H1 (cell line): ENCODE measurements at regions not wholly inside any gene's neighbourhood (a gene's known extent, or its start where the extent isn't known, plus 50 kb on each side); places are given as distances from the start of the nearest gene placed in this dataset.

Experiments used
- CTCF ChIA-PET: fragments of 300-600 bp; sonication (Branson Sonifier 250); formaldehyde crosslinking; loops from one replicate; lab custom pipeline; 2021; ENCODE audit not compliant: partially characterized antibody; lab: Charles Lee
- POLR2A ChIA-PET: fragments of 300-600 bp; sonication (Branson Sonifier 250); formaldehyde crosslinking; loops from one replicate; lab custom pipeline; 2021; ENCODE audit warnings: inconsistent platforms; ENCODE audit not compliant: partially characterized antibody; lab: Charles Lee
- DNase-seq, 2 experiments: peaks; one replicate each; pipeline versions ENCODE4 v3.0.0 to v3.0.0-alpha.2; 2010 to 2022; ENCODE audit warnings: low spot score in 2 of 2, low read depth in 1 of 2, mixed read lengths in 1 of 2
- FAIRE-seq: peaks from 2 replicates; lab custom pipeline; 2011; peaks lifted over from hg19 to GRCh38; lab: Jason Lieb, UNC
- H2AFZ ChIP-seq: 2 replicates; pipeline ENCODE4 v1.8.1; 2012; ENCODE audit warnings: low read length, inconsistent platforms
- H2AK5ac ChIP-seq: 2 replicates; pipeline ENCODE4 v1.6.1; 2013; ENCODE audit warnings: low read depth, low read length
- H2BK120ac ChIP-seq: replicated peaks from 2 replicates; pipeline ENCODE3; 2013; ENCODE audit warnings: low read depth, low read length, inconsistent platforms
- H2BK12ac ChIP-seq: 2 replicates; pipeline ENCODE4 v1.6.1; 2013; ENCODE audit warnings: low read depth, low read length
- H2BK15ac ChIP-seq: 2 replicates; pipeline ENCODE4 v1.6.1; 2013; ENCODE audit warnings: low read length
- H2BK20ac ChIP-seq: 2 replicates; pipeline ENCODE4 v1.6.1; 2013; ENCODE audit warnings: low read length
- H2BK5ac ChIP-seq: 2 replicates; pipeline ENCODE4 v1.6.1; 2013; ENCODE audit warnings: low read depth, low read length
- H3K14ac ChIP-seq: 2 replicates; pipeline ENCODE4 v1.6.1; 2013; ENCODE audit warnings: inconsistent platforms; ENCODE audit not compliant: insufficient read length
- H3K18ac ChIP-seq: 2 replicates; pipeline ENCODE4 v1.6.1; 2013; ENCODE audit warnings: low read length; ENCODE audit errors: extremely low read depth
- H3K23ac ChIP-seq: 2 replicates; pipeline ENCODE4 v1.6.1; 2013; ENCODE audit warnings: inconsistent platforms; ENCODE audit not compliant: insufficient read length
- H3K23me2 ChIP-seq: 2 replicates; pipeline ENCODE4 v1.6.1; 2013; ENCODE audit warnings: low read depth, low read length
- H3K27ac ChIP-seq: 2 replicates; pipeline ENCODE4 v1.6.1; 2011; ENCODE audit warnings: low read depth, low read length, inconsistent platforms
- H3K27me3 ChIP-seq, 4 experiments: replicated peaks in 1 of 4; 1 replicate in 1 of 4; 2 replicates in 3 of 4; pipeline versions ENCODE4 v1.6.1 to v1.8.1; 2011 to 2013; ENCODE audit warnings: low read length in 3 of 4, mild to moderate bottlenecking in 3 of 4, inconsistent platforms in 2 of 4, mixed read lengths in 2 of 4, moderate library complexity in 1 of 4; ENCODE audit not compliant: control insufficient read depth in 3 of 4, insufficient read depth in 3 of 4; ENCODE audit errors: extremely low read depth in 1 of 4
- H3K36me3 ChIP-seq, 4 experiments: 2 replicates each; pipeline versions ENCODE4 v1.6.1 to v1.8.1; 2011 to 2013; ENCODE audit warnings: mild to moderate bottlenecking in 4 of 4, low read length in 3 of 4, moderate library complexity in 2 of 4, control low read depth in 1 of 4, inconsistent platforms in 1 of 4; ENCODE audit not compliant: insufficient read depth in 4 of 4, control insufficient read depth in 2 of 4
- H3K4ac ChIP-seq: replicated peaks from 2 replicates; pipeline ENCODE3; 2013; ENCODE audit warnings: low read length, low read depth, mixed read lengths, inconsistent platforms; ENCODE audit not compliant: insufficient read length
- H3K4me1 ChIP-seq, 4 experiments: replicated peaks in 1 of 4; 1 replicate in 1 of 4; 2 replicates in 3 of 4; pipeline versions ENCODE4 v1.6.1 to v1.8.1; 2011 to 2013; ENCODE audit warnings: low read length in 3 of 4, inconsistent platforms in 2 of 4, mixed read lengths in 1 of 4; ENCODE audit not compliant: insufficient read depth in 4 of 4, control insufficient read depth in 3 of 4
- H3K4me2 ChIP-seq, 2 experiments: 2 replicates each; pipeline versions ENCODE4 v1.6.1 to v1.8.1; 2011 to 2013; ENCODE audit warnings: low read depth in 2 of 2, low read length in 2 of 2, control low read depth in 1 of 2, inconsistent platforms in 1 of 2, mild to moderate bottlenecking in 1 of 2; ENCODE audit not compliant: insufficient read depth in 1 of 2
- H3K4me3 ChIP-seq, 4 experiments: fragments of 200-600, 300-600 bp in 1 of 4; sonication (generic), shearing (Covaris generic), sonication (Bioruptor Twin) in 1 of 4; 2 replicates each; pipeline versions ENCODE4 v1.5.1 to v1.8.1; 2011 to 2016; ENCODE audit warnings: low read length in 4 of 4, low read depth in 3 of 4, control low read depth in 2 of 4, inconsistent platforms in 2 of 4, mild to moderate bottlenecking in 2 of 4, mixed read lengths in 1 of 4, moderate library complexity in 1 of 4; ENCODE audit not compliant: insufficient read depth in 2 of 4; ENCODE audit errors: extremely low read depth in 1 of 4
- H3K56ac ChIP-seq: replicated peaks from 2 replicates; pipeline ENCODE3; 2013; ENCODE audit warnings: low read depth, mild to moderate bottlenecking, mixed read lengths, low read length, inconsistent platforms; ENCODE audit not compliant: insufficient read length
- H3K79me1 ChIP-seq: 2 replicates; pipeline ENCODE4 v1.6.1; 2013; ENCODE audit warnings: low read depth, low read length, control low read depth
- H3K79me2 ChIP-seq, 2 experiments: 2 replicates each; pipeline versions ENCODE4 v1.6.1 to v1.8.1; 2012 to 2013; ENCODE audit warnings: low read length in 2 of 2, mild to moderate bottlenecking in 2 of 2, inconsistent platforms in 1 of 2; ENCODE audit not compliant: insufficient read depth in 2 of 2, control insufficient read depth in 1 of 2
- H3K9ac ChIP-seq, 4 experiments: replicated peaks in 1 of 4; 1 replicate in 1 of 4; 2 replicates in 3 of 4; pipeline versions ENCODE4 v1.6.1 to v1.8.1; 2011 to 2013; ENCODE audit warnings: low read depth in 3 of 4, low read length in 3 of 4, control low read depth in 2 of 4, mild to moderate bottlenecking in 2 of 4, moderate library complexity in 2 of 4, inconsistent platforms in 1 of 4; ENCODE audit errors: extremely low read depth in 1 of 4
- H3K9me3 ChIP-seq, 2 experiments: 2 replicates each; pipeline versions ENCODE4 v1.6.1 to v1.8.1; 2012 to 2013; ENCODE audit warnings: mild to moderate bottlenecking in 2 of 2, moderate library complexity in 2 of 2, control low read depth in 1 of 2, inconsistent platforms in 1 of 2, low read depth in 1 of 2, low read length in 1 of 2, mixed read lengths in 1 of 2; ENCODE audit not compliant: insufficient read depth in 2 of 2
- H4K20me1 ChIP-seq, 2 experiments: replicated peaks in 1 of 2; 2 replicates each; pipeline versions ENCODE3 to v1.8.1; 2011 to 2013; ENCODE audit warnings: inconsistent platforms in 2 of 2, low read length in 2 of 2, mild to moderate bottlenecking in 1 of 2; ENCODE audit not compliant: insufficient read depth in 2 of 2, control insufficient read depth in 1 of 2
- H4K5ac ChIP-seq: 2 replicates; pipeline ENCODE4 v1.6.1; 2013; ENCODE audit warnings: low read length, low read depth, mixed read lengths, inconsistent platforms; ENCODE audit not compliant: insufficient read length
- H4K8ac ChIP-seq: 2 replicates; pipeline ENCODE4 v1.8.0; 2013; ENCODE audit warnings: mild to moderate bottlenecking, moderate library complexity, low read length, inconsistent platforms; ENCODE audit not compliant: insufficient read depth; ENCODE audit errors: extremely low read depth
- H4K91ac ChIP-seq: replicated peaks from 2 replicates; pipeline ENCODE3; 2013; ENCODE audit warnings: low read length, mixed read lengths, inconsistent platforms; ENCODE audit not compliant: insufficient read length
- BRCA1 ChIP-seq: IDR thresholded peaks from 2 replicates; pipeline ENCODE4 v1.6.1; 2012; ENCODE audit warnings: low read depth, low read length, improper control_type of control experiment
- CHD1 ChIP-seq: IDR thresholded peaks from 2 replicates; pipeline ENCODE4 v1.6.1; 2012; ENCODE audit warnings: low read depth, low read length, improper control_type of control experiment
- GTF2F1 ChIP-seq: IDR thresholded peaks from 2 replicates; pipeline ENCODE4 v1.6.1; 2012; ENCODE audit warnings: low read depth, low read length, improper control_type of control experiment, borderline replicate concordance
- JUN ChIP-seq: IDR thresholded peaks from 2 replicates; pipeline ENCODE4 v1.6.1; 2011; ENCODE audit warnings: low read depth, mild to moderate bottlenecking, improper control_type of control experiment, low read length
- KDM5A ChIP-seq: fragments of 200-600 bp; IDR thresholded peaks from 2 replicates; pipeline ENCODE4 v1.7.1; 2012; ENCODE audit warnings: mild to moderate bottlenecking, low read length, inconsistent platforms, mixed read lengths
- MAFK ChIP-seq: IDR thresholded peaks from 2 replicates; pipeline ENCODE4 v1.6.1; 2012; ENCODE audit warnings: low read depth, mild to moderate bottlenecking, improper control_type of control experiment, low read length
- NANOG ChIP-seq: IDR thresholded peaks from 2 replicates; pipeline ENCODE4 v1.6.1; 2011; ENCODE audit warnings: low read length, low read depth, mild to moderate bottlenecking, inconsistent platforms; ENCODE audit not compliant: insufficient read depth, poor library complexity, severe bottlenecking
- POU5F1 ChIP-seq: IDR thresholded peaks from 2 replicates; pipeline ENCODE4 v1.6.1; 2011; ENCODE audit warnings: low read depth, mild to moderate bottlenecking, low read length, moderate library complexity
- RNF2 ChIP-seq: fragments of 200-900, 300-1000 bp; sonication (generic); IDR thresholded peaks from 2 replicates; pipeline ENCODE4 v1.7.1; 2016; ENCODE audit warnings: borderline replicate concordance, low read depth, mild to moderate bottlenecking, antibody characterized with exemption, low read length; ENCODE audit not compliant: poor library complexity, severe bottlenecking; ENCODE audit errors: missing control alignments
- SIN3A ChIP-seq, 2 experiments: IDR thresholded peaks in 1 of 2; conservative IDR thresholded peaks in 1 of 2; 2 replicates each; pipeline ENCODE4 v1.6.1; 2011 to 2012; ENCODE audit warnings: low read length in 2 of 2, improper control_type of control experiment in 1 of 2, low read depth in 1 of 2, mild to moderate bottlenecking in 1 of 2
- SIRT6 ChIP-seq: IDR thresholded peaks from one replicate; pipeline ENCODE4 v1.7.1; 2012; ENCODE audit warnings: low read length, inconsistent platforms
- SIX5 ChIP-seq: IDR thresholded peaks from 2 replicates; pipeline ENCODE4 v1.6.1; 2011; ENCODE audit warnings: mild to moderate bottlenecking, low read depth, low read length
- SP1 ChIP-seq: IDR thresholded peaks from 2 replicates; pipeline ENCODE4 v1.6.1; 2011; ENCODE audit warnings: low read depth, low read length
- TAF1 ChIP-seq: IDR thresholded peaks from 2 replicates; pipeline ENCODE4 v1.6.1; 2011; ENCODE audit warnings: mild to moderate bottlenecking, low read depth, low read length
- TAF7 ChIP-seq: optimal IDR thresholded peaks from 2 replicates; pipeline ENCODE3; 2011; ENCODE audit warnings: low read depth, mild to moderate bottlenecking, inconsistent platforms, low read length, moderate library complexity, borderline replicate concordance
- TF ChIP-seq, protein P1 (sequence below): IDR thresholded peaks from 2 replicates; pipeline ENCODE4 v1.6.1; 2011; ENCODE audit warnings: low read depth, mild to moderate bottlenecking, low read length; ENCODE audit not compliant: insufficient read depth

DNA sequence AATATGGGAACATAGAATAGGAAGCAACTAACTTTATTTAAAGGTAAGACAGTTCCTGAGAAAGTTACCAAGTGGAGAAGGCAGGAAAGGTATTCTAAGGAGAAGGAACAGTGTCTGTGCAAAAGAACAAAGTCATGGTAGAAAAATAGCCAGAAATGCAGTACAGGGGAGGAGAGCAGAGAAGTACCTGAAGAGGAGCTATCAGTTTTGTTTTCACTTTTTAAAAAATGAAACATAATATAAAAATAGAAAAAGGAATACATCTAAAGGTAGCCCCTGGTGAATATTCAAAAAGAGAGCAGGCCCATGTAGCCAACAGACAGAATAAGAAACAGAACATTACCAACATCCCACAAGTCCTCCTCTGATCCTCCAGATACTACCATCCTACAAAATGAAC lies 408.7 kb downstream of the ADAMTS20 start:
- no peak overlapping the region for H2BK120ac ChIP-seq
- no peaks in the 10 kb centered on the region for H3K23me2 ChIP-seq
- H2AK5ac ChIP-seq: no peak overlapping the region
- no peak overlapping the region for H3K14ac ChIP-seq
- no peak overlapping the region for H3K4me2 ChIP-seq
- H4K20me1 ChIP-seq: no peaks in the 10 kb centered on the region
- H3K9me3 ChIP-seq: no peaks in the 10 kb centered on the region
- DNase-seq: no peak
- no peak overlapping the region for H4K5ac ChIP-seq
- FAIRE-seq: no peak
- H2AFZ ChIP-seq: no peak overlapping the region
- H3K9ac ChIP-seq: no peak overlapping the region
- no peak overlapping the region for H4K8ac ChIP-seq
- no peaks in the 10 kb centered on the region for H3K4me1 ChIP-seq
- no peak overlapping the region for H3K4ac ChIP-seq
- H4K91ac ChIP-seq: no peak overlapping the region
- H3K18ac ChIP-seq: no peak overlapping the region
- H2BK12ac ChIP-seq: no peak overlapping the region
- H2BK15ac ChIP-seq: no peak overlapping the region
- H3K36me3 ChIP-seq: no peaks in the 10 kb centered on the region
- H3K27ac ChIP-seq: no peak overlapping the region
- no peak overlapping the region for H3K56ac ChIP-seq
- no peaks in the 10 kb centered on the region for H3K79me1 ChIP-seq
- no peak overlapping the region for H3K4me3 ChIP-seq
- ChIA-PET CTCF (no interaction called here), POLR2A (no interaction called here)
- H3K23ac ChIP-seq: no peak overlapping the region
- H3K79me2 ChIP-seq: no peaks in the 10 kb centered on the region
- no peak overlapping the region for H2BK5ac ChIP-seq
- H2BK20ac ChIP-seq: no peak overlapping the region
- no peaks in the 10 kb centered on the region for H3K27me3 ChIP-seq
- TF ChIP-seq SP1 (no peak), SIRT6 (no peak), SIN3A (conservative IDR thresholded peaks at IDR 0.05 in 1 of 2, IDR thresholded peaks at IDR 0.05 in 1 of 2; ENCODE audit: low read depth in 1 of 2, low read length in 2 of 2) (no peak), CHD1 (no peak), RNF2 (no peak), JUN (no peak), MAFK (no peak), TAF7 (no peak), SIX5 (no peak), KDM5A (no peak), POU5F1 (no peak), NANOG (no peak), BRCA1 (no peak), GTF2F1 (no peak), TAF1 (no peak)
- TF ChIP-seq, protein P1, sequence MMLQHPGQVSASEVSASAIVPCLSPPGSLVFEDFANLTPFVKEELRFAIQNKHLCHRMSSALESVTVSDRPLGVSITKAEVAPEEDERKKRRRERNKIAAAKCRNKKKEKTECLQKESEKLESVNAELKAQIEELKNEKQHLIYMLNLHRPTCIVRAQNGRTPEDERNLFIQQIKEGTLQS: no peak
